T-cell (primary cell): ENCODE measurements at regions not wholly inside any gene's neighbourhood (a gene's known extent, or its start where the extent isn't known, plus 50 kb on each side); places are given as distances from the start of the nearest gene placed in this dataset.

ENCODE experiments used
- ATAC-seq, 4 experiments: fragments of 200-7000 bp in 3 of 4; fragments of 150-1000 bp in 1 of 4; cut with Tn5 transposase; replicated peaks in 1 of 4; 1 replicate in 3 of 4; 2 replicates in 1 of 4; pipeline ENCODE4 v1.10.0; 2021; ENCODE audit warnings: moderate library complexity in 3 of 4, mild to moderate bottlenecking in 2 of 4, moderate number of reproducible peaks in 1 of 4
- CTCF ChIA-PET, 2 donors: fragments of 300-600 bp; sonication (Branson Sonifier 250); formaldehyde crosslinking; loops; one replicate each; lab custom pipeline; 2022; ENCODE audit warnings: antibody characterized with exemption in 2 of 2; lab: Charles Lee
- POLR2A ChIA-PET, 2 donors: fragments of 300-600 bp; sonication (Branson Sonifier 250); formaldehyde crosslinking; loops; one replicate each; lab custom pipeline; 2022; ENCODE audit warnings: antibody characterized with exemption in 2 of 2; lab: Charles Lee
- DNase-seq, 35 experiments: peaks; one replicate each; pipeline versions ENCODE4 v3.0.0 to v3.0.0-alpha.2; 2013 to 2023
- H3K27ac ChIP-seq: one replicate; pipeline ENCODE4 v1.5.1; 2013; ENCODE audit warnings: low read length
- H3K27me3 ChIP-seq, 2 experiments: replicated peaks in 1 of 2; 1 replicate in 1 of 2; 2 replicates in 1 of 2; pipeline versions ENCODE4 v1.6.1 to v1.7.0; 2013; ENCODE audit warnings: low read length in 1 of 2, mixed read lengths in 1 of 2; ENCODE audit not compliant: control insufficient read depth in 2 of 2, insufficient read depth in 2 of 2; ENCODE audit errors: extremely low read depth in 1 of 2
- H3K36me3 ChIP-seq, 2 donors: 1 replicate in 1 of 2; 2 replicates in 1 of 2; pipeline versions ENCODE4 v1.6.1 to v1.7.0; 2013; ENCODE audit warnings: low read length in 1 of 2; ENCODE audit not compliant: control insufficient read depth in 2 of 2, insufficient read depth in 1 of 2; ENCODE audit errors: extremely low read depth in 1 of 2
- H3K4me1 ChIP-seq, 2 experiments: 1 replicate in 1 of 2; 2 replicates in 1 of 2; pipeline versions ENCODE4 v1.6.1 to v1.7.0; 2013; ENCODE audit warnings: low read length in 2 of 2, mixed read lengths in 1 of 2; ENCODE audit not compliant: insufficient read depth in 2 of 2, control insufficient read depth in 1 of 2; ENCODE audit errors: extremely low read depth in 1 of 2
- H3K4me3 ChIP-seq, 2 donors: 1 replicate in 1 of 2; 2 replicates in 1 of 2; pipeline versions ENCODE4 v1.5.1 to v1.7.0; 2013; ENCODE audit warnings: mild to moderate bottlenecking in 2 of 2, low read length in 1 of 2, moderate library complexity in 1 of 2; ENCODE audit not compliant: control insufficient read depth in 1 of 2; ENCODE audit errors: extremely low read depth in 1 of 2
- H3K9me3 ChIP-seq: 2 replicates; pipeline ENCODE4 v1.7.0; 2013
- H3K27ac Mint-ChIP-seq, 2 donors: one replicate each; pipeline ENCODE4 v1.8.0; 2020 to 2021; ENCODE audit warnings: mild to moderate bottlenecking in 2 of 2, mixed read lengths in 2 of 2
- H3K27me3 Mint-ChIP-seq, 2 donors: one replicate each; pipeline ENCODE4 v1.8.0; 2021 to 2022; ENCODE audit warnings: mixed read lengths in 2 of 2
- H3K36me3 Mint-ChIP-seq: one replicate; pipeline ENCODE4 v1.8.0; 2021; ENCODE audit warnings: mixed read lengths
- H3K4me1 Mint-ChIP-seq, 3 donors: one replicate each; pipeline ENCODE4 v1.8.0; 2020 to 2022; ENCODE audit warnings: mixed read lengths in 3 of 3, mild to moderate bottlenecking in 1 of 3
- H3K4me3 Mint-ChIP-seq, 3 donors: one replicate each; pipeline ENCODE4 v1.8.0; 2020 to 2022; ENCODE audit warnings: mild to moderate bottlenecking in 3 of 3, mixed read lengths in 3 of 3, moderate library complexity in 3 of 3
- H3K9me3 Mint-ChIP-seq, 3 donors: one replicate each; pipeline ENCODE4 v1.8.0; 2020 to 2022; ENCODE audit warnings: mixed read lengths in 3 of 3
- WGBS: methylation state at CpG from one replicate; pipeline ENCODE4 v1.1.5; 2013; ENCODE audit warnings: missing lambda C conversion rate; ENCODE audit not compliant: insufficient coverage; 5-methylcytosine and 5-hydroxymethylcytosine counted together

GRCh38 chr20:11540558-11540957, 377.1 kb upstream of the BTBD3 start:
- ChIA-PET CTCF (no interaction called here), POLR2A (no interaction called here)
- Mint-ChIP-seq H3K4me1 (no peaks in the 10 kb centered on the region), H3K36me3 (no peaks in the 10 kb centered on the region), H3K4me3 (no peak overlapping the region), H3K27ac (no peak overlapping the region), H3K9me3 (peaks cover 0 to 4% (median 0%) of the 10 kb centered on the region in 3 donors), H3K27me3 (no peaks in the 10 kb centered on the region)
- ATAC-seq (no peak), DNase-seq (no peak)
- H3K27ac ChIP-seq: no peak overlapping the region
- no peaks in the 10 kb centered on the region for H3K27me3 ChIP-seq
- no peak overlapping the region for H3K4me3 ChIP-seq
- no peaks in the 10 kb centered on the region for H3K36me3 ChIP-seq
- no peaks in the 10 kb centered on the region for H3K4me1 ChIP-seq
- WGBS: 20% methylated on average over 1 of the region's 3 CpGs
- H3K9me3 ChIP-seq: no peaks in the 10 kb centered on the region

GRCh38 chr20:11542645-11543044, 375.0 kb upstream of the BTBD3 start:
- ATAC-seq: no peak
- no peak overlapping the region for H3K27ac ChIP-seq
- Mint-ChIP-seq H3K27ac (no peak overlapping the region), H3K9me3 (peaks cover 0 to under 1% (median 0%) of the 10 kb centered on the region in 3 donors), H3K4me3 (no peak overlapping the region), H3K36me3 (no peaks in the 10 kb centered on the region), H3K4me1 (no peaks in the 10 kb centered on the region), H3K27me3 (no peaks in the 10 kb centered on the region)
- no peaks in the 10 kb centered on the region for H3K9me3 ChIP-seq
- no peaks in the 10 kb centered on the region for H3K4me1 ChIP-seq
- H3K36me3 ChIP-seq: no peaks in the 10 kb centered on the region
- no peak for DNase-seq
- H3K4me3 ChIP-seq: no peak overlapping the region
- no peaks in the 10 kb centered on the region for H3K27me3 ChIP-seq
- CTCF ChIA-PET: no interaction called here
- POLR2A ChIA-PET: no interaction called here
- WGBS: no CpG with 5 or more reads among the region's 2 CpGs

GRCh38 chr20:11544029-11544678, 373.5 kb upstream of the BTBD3 start:
- H3K27ac ChIP-seq: no peak overlapping the region
- ATAC-seq (no peak), DNase-seq (peak in 1 of 35 experiments; percentile 25)
- Mint-ChIP-seq H3K27me3 (no peaks in the 10 kb centered on the region), H3K36me3 (no peaks in the 10 kb centered on the region), H3K4me3 (no peak overlapping the region), H3K4me1 (no peaks in the 10 kb centered on the region), H3K9me3 (no peaks in the 10 kb centered on the region), H3K27ac (no peak overlapping the region)
- WGBS: 55% methylated on average over 2 of the region's 10 CpGs
- H3K4me1 ChIP-seq: no peaks in the 10 kb centered on the region
- no peaks in the 10 kb centered on the region for H3K27me3 ChIP-seq
- no peaks in the 10 kb centered on the region for H3K9me3 ChIP-seq
- H3K4me3 ChIP-seq: no peak overlapping the region
- CTCF ChIA-PET: no interaction called here
- no peaks in the 10 kb centered on the region for H3K36me3 ChIP-seq
- POLR2A ChIA-PET: no interaction called here

GRCh38 chr20:11546939-11547338, 370.8 kb upstream of the BTBD3 start:
- Mint-ChIP-seq H3K4me3 (no peak overlapping the region), H3K36me3 (no peaks in the 10 kb centered on the region), H3K27ac (no peak overlapping the region), H3K9me3 (no peaks in the 10 kb centered on the region), H3K27me3 (no peaks in the 10 kb centered on the region), H3K4me1 (no peaks in the 10 kb centered on the region)
- H3K4me1 ChIP-seq: no peaks in the 10 kb centered on the region
- H3K4me3 ChIP-seq: no peak overlapping the region
- no peaks in the 10 kb centered on the region for H3K9me3 ChIP-seq
- ChIA-PET CTCF (interaction anchor here in 1 of 2 donors (0.6 kb wide), 1 partner anchor 1926 kb away, joined by 3 read pairs; no protein-coding TSS in a partner anchor), POLR2A (no interaction called here)
- DNase-seq (no peak), ATAC-seq (no peak)
- no peaks in the 10 kb centered on the region for H3K27me3 ChIP-seq
- WGBS: 74% methylated on average over 3 of the region's 7 CpGs
- no peak overlapping the region for H3K27ac ChIP-seq
- no peaks in the 10 kb centered on the region for H3K36me3 ChIP-seq

GRCh38 chr20:11549172-11550103, 368.3 kb upstream of the BTBD3 start:
- no peaks in the 10 kb centered on the region for H3K9me3 Mint-ChIP-seq
- ChIA-PET CTCF (no interaction called here), POLR2A (no interaction called here)
- H3K36me3 Mint-ChIP-seq: no peaks in the 10 kb centered on the region
- no peaks in the 10 kb centered on the region for H3K9me3 ChIP-seq
- ATAC-seq (no peak), DNase-seq (no peak)
- WGBS: no CpG with 5 or more reads among the region's 6 CpGs
- no peak overlapping the region for H3K4me3 ChIP-seq
- H3K27ac ChIP-seq: no peak overlapping the region
- H3K4me1 ChIP-seq: no peaks in the 10 kb centered on the region
- H3K4me3 Mint-ChIP-seq: no peak overlapping the region
- H3K27ac Mint-ChIP-seq: no peak overlapping the region
- no peaks in the 10 kb centered on the region for H3K36me3 ChIP-seq
- no peaks in the 10 kb centered on the region for H3K4me1 Mint-ChIP-seq
- no peaks in the 10 kb centered on the region for H3K27me3 Mint-ChIP-seq
- H3K27me3 ChIP-seq: no peaks in the 10 kb centered on the region

- 66% methylated on average over 4 of the region's 8 CpGs for WGBS
- ChIA-PET POLR2A (no interaction called here), CTCF (no interaction called here)
- H3K36me3 Mint-ChIP-seq: no peaks in the 10 kb centered on the region
- no peak for ATAC-seq
- peaks cover 0 to 2% (median 0%) of the 10 kb centered on the region in 3 donors for H3K9me3 Mint-ChIP-seq
- Histone ChIP-seq H3K4me1 (no peaks in the 10 kb centered on the region), H3K27ac (no peak overlapping the region), H3K9me3 (no peaks in the 10 kb centered on the region), H3K27me3 (no peaks in the 10 kb centered on the region), H3K36me3 (no peaks in the 10 kb centered on the region), H3K4me3 (no peak overlapping the region)
- no peaks in the 10 kb centered on the region for H3K4me1 Mint-ChIP-seq
- H3K4me3 Mint-ChIP-seq: no peak overlapping the region
- no peak overlapping the region for H3K27ac Mint-ChIP-seq
- no peaks in the 10 kb centered on the region for H3K27me3 Mint-ChIP-seq
- no peak for DNase-seq
Observed at GRCh38 chr20:11550657-11551338, 366.9 kb upstream of the BTBD3 start.
